ENCODE measurements at regions not wholly inside any gene's neighbourhood (a gene's known extent, or its start where the extent isn't known, plus 50 kb on each side); places are given as distances from the start of the nearest gene placed in this dataset.

GRCh38 chr4:64581422-64581821 lies 172.2 kb upstream of the TECRL start:
- Histone ChIP-seq H2BK120ac (replicated peaks; ENCODE audit: low read depth, low read length) (no peak overlapping the region), H4K5ac (ENCODE audit: insufficient read length, low read depth, low read length) (no peak overlapping the region), H3K27ac (ENCODE audit: low read depth, low read length) (no peak overlapping the region), H2BK15ac (ENCODE audit: low read length) (no peak overlapping the region), H3K9ac (replicated peaks in 1 of 4; ENCODE audit: extremely low read depth in 1 of 4, low read depth in 3 of 4, low read length in 3 of 4) (no peak overlapping the region), H3K4ac (replicated peaks; ENCODE audit: insufficient read length, low read depth, low read length) (no peak overlapping the region), H3K36me3 (ENCODE audit: control insufficient read depth in 2 of 4, insufficient read depth in 4 of 4, low read length in 3 of 4) (no peaks in the 10 kb centered on the region), H3K23me2 (ENCODE audit: low read depth, low read length) (no peaks in the 10 kb centered on the region), H4K20me1 (replicated peaks in 1 of 2; ENCODE audit: control insufficient read depth in 1 of 2, insufficient read depth in 2 of 2, low read length in 2 of 2) (no peaks in the 10 kb centered on the region), H3K27me3 (replicated peaks in 1 of 4; ENCODE audit: control insufficient read depth in 3 of 4, extremely low read depth in 1 of 4, insufficient read depth in 3 of 4, low read length in 3 of 4) (no peaks in the 10 kb centered on the region), H3K79me1 (ENCODE audit: low read depth, low read length) (no peaks in the 10 kb centered on the region), H2BK20ac (ENCODE audit: low read length) (no peak overlapping the region), H3K4me3 (ENCODE audit: extremely low read depth in 1 of 4, insufficient read depth in 2 of 4, low read depth in 3 of 4, low read length in 4 of 4) (no peak overlapping the region), H2BK5ac (ENCODE audit: low read depth, low read length) (no peak overlapping the region), H3K4me1 (replicated peaks in 1 of 4; ENCODE audit: control insufficient read depth in 3 of 4, insufficient read depth in 4 of 4, low read length in 3 of 4) (peaks cover 0 to 4% (median 2%) of the 10 kb centered on the region in 4 experiments; a peak in 2 of 7 replicates), H3K23ac (ENCODE audit: insufficient read length) (no peak overlapping the region), H2AK5ac (ENCODE audit: low read depth, low read length) (no peak overlapping the region), H2AFZ (ENCODE audit: low read length) (0 out of 2 replicates have a peak overlapping the region, but pooled peaks have one; percentile 65), H3K9me3 (ENCODE audit: insufficient read depth in 2 of 2, low read depth in 1 of 2, low read length in 1 of 2) (peaks cover 4 to 10% of the 10 kb centered on the region in 2 experiments; a peak in 1 of 4 replicates), H3K18ac (ENCODE audit: extremely low read depth, low read length) (no peak overlapping the region), H4K8ac (ENCODE audit: extremely low read depth, insufficient read depth, low read length) (no peak overlapping the region), H2BK12ac (ENCODE audit: low read depth, low read length) (no peak overlapping the region), H3K56ac (replicated peaks; ENCODE audit: insufficient read length, low read depth, low read length) (no peak overlapping the region), H3K79me2 (ENCODE audit: control insufficient read depth in 1 of 2, insufficient read depth in 2 of 2, low read length in 2 of 2) (no peaks in the 10 kb centered on the region), H3K14ac (ENCODE audit: insufficient read length) (no peak overlapping the region), H3K4me2 (ENCODE audit: insufficient read depth in 1 of 2, low read depth in 2 of 2, low read length in 2 of 2) (no peak overlapping the region), H4K91ac (replicated peaks; ENCODE audit: insufficient read length, low read length) (no peak overlapping the region)
- CTCF ChIA-PET (ENCODE audit: partially characterized antibody): no interaction called here
- 80% methylated on average over 2 of the region's 2 CpGs; no CpG with 5 or more reads in 1 of the 2 experiments for WGBS, 2 experiments (ENCODE audit: extremely low coverage in 1 of 2, insufficient coverage in 1 of 2, insufficient read length in 1 of 2, insufficient replicate concordance in 2 of 2, low coverage in 1 of 2, low lambda C conversion rate in 2 of 2, missing lambda C conversion rate in 1 of 2)
- no peak for DNase-seq (ENCODE audit: low read depth in 1 of 2, low spot score in 2 of 2)
- no peak for TF ChIP-seq JUN (IDR thresholded peaks at IDR 0.05; ENCODE audit: low read depth, low read length)
- TF ChIP-seq RFX5 (IDR thresholded peaks at IDR 0.05; ENCODE audit: borderline replicate concordance, low read depth, low read length): no peak
- POLR2A ChIA-PET (ENCODE audit: partially characterized antibody): no interaction called here
- FAIRE-seq: no peak
